DMS53 treated with DMSO at 0.1 percent for 48 hours (cell line): ENCODE measurements at regions not wholly inside any gene's neighbourhood (a gene's known extent, or its start where the extent isn't known, plus 50 kb on each side); places are given as distances from the start of the nearest gene placed in this dataset.

Source experiments
- DNase-seq: peaks from one replicate; lab custom pipeline; 2025; ENCODE audit not compliant: unreplicated experiment; lab: John Stamatoyannopoulos, UW

GRCh38 chr18:41842886-41843285 is 112.1 kb upstream of the PIK3C3 start:
- DNase-seq = no peak

GRCh38 chr18:41829647-41830516 is 125.2 kb upstream of the PIK3C3 start:
- peak; percentile 89 for DNase-seq

- DNase-seq = peak; percentile 95
These were observed 126.9 kb upstream of the PIK3C3 start for GRCh38 chr18:41828137-41828536.

- peak; percentile 13 for DNase-seq
These were observed 134.2 kb upstream of the PIK3C3 start for GRCh38 chr18:41820784-41821183.

GRCh38 chr18:41818381-41819355 is 136.4 kb upstream of the PIK3C3 start:
- no peak for DNase-seq

- no peak for DNase-seq
These were observed 140.4 kb upstream of the PIK3C3 start for GRCh38 chr18:41814651-41815050.

- DNase-seq = peak; percentile 31
These were observed 145.4 kb upstream of the PIK3C3 start for GRCh38 chr18:41809652-41810051.

- DNase-seq = no peak
These were observed 149.7 kb upstream of the PIK3C3 start for GRCh38 chr18:41805341-41805740.

- no peak for DNase-seq
These were observed 156.2 kb upstream of the PIK3C3 start for GRCh38 chr18:41798879-41799278.

- no peak for DNase-seq
These were observed 164.3 kb upstream of the PIK3C3 start for GRCh38 chr18:41790687-41791086.

- no peak for DNase-seq
These were observed 166.0 kb upstream of the PIK3C3 start for GRCh38 chr18:41789001-41789400.

- no peak for DNase-seq
These were observed 171.2 kb upstream of the PIK3C3 start for GRCh38 chr18:41783879-41784278.

GRCh38 chr18:41783065-41783818 is 171.8 kb upstream of the PIK3C3 start:
- no peak for DNase-seq

GRCh38 chr18:41771973-41772372 is 183.1 kb upstream of the PIK3C3 start:
- DNase-seq = no peak

- no peak for DNase-seq
These were observed 185.8 kb upstream of the PIK3C3 start for GRCh38 chr18:41769265-41769664.

- DNase-seq = no peak
These were observed 186.6 kb upstream of the PIK3C3 start for GRCh38 chr18:41768467-41768866.

GRCh38 chr18:41767960-41768359 is 187.1 kb upstream of the PIK3C3 start:
- DNase-seq = peak; percentile 63

- DNase-seq = no peak
These were observed 189.6 kb upstream of the PIK3C3 start for GRCh38 chr18:41765460-41765859.

- no peak for DNase-seq
These were observed 191.7 kb upstream of the PIK3C3 start for GRCh38 chr18:41763361-41763760.

GRCh38 chr18:41761333-41762018 is 193.6 kb upstream of the PIK3C3 start:
- no peak for DNase-seq
